ENCODE measurements at regions not wholly inside any gene's neighbourhood (a gene's known extent, or its start where the extent isn't known, plus 50 kb on each side); places are given as distances from the start of the nearest gene placed in this dataset.
"Not testable (repeated sequence)": the region's sequence is repeated elsewhere in the genome, so short reads cannot be mapped to it uniquely, and the experiment has no call there.

- H3K27ac Mint-ChIP-seq, result no peak overlapping the region
- no peak for DNase-seq
- H3K9me3 Mint-ChIP-seq, result peaks cover 14% of the 10 kb centered on the region
- no peaks in the 10 kb centered on the region for H3K4me1 Mint-ChIP-seq (ENCODE audit: low read depth)
- no peaks in the 10 kb centered on the region for H3K27me3 Mint-ChIP-seq
- no peak overlapping the region for H3K4me3 Mint-ChIP-seq
- no peaks in the 10 kb centered on the region for H3K36me3 Mint-ChIP-seq (ENCODE audit: low read depth)
Measured at GRCh38 chr18:30709595-30709994, 332.9 kb downstream of the DSC3 start.

- H3K4me1 Mint-ChIP-seq (ENCODE audit: low read depth), result no peaks in the 10 kb centered on the region
- no peak overlapping the region for H3K27ac Mint-ChIP-seq
- H3K9me3 Mint-ChIP-seq, result peaks cover 14% of the 10 kb centered on the region
- H3K27me3 Mint-ChIP-seq, result no peaks in the 10 kb centered on the region
- no peak overlapping the region for H3K4me3 Mint-ChIP-seq
- no peaks in the 10 kb centered on the region for H3K36me3 Mint-ChIP-seq (ENCODE audit: low read depth)
- DNase-seq, result no peak
Measured at GRCh38 chr18:30705943-30706342, 336.6 kb downstream of the DSC3 start.

- Mint-ChIP-seq H3K27me3 (no peaks in the 10 kb centered on the region), H3K9me3 (peaks cover 6% of the 10 kb centered on the region), H3K36me3 (ENCODE audit: low read depth) (no peaks in the 10 kb centered on the region), H3K4me3 (no peak overlapping the region), H3K27ac (no peak overlapping the region), H3K4me1 (ENCODE audit: low read depth) (no peaks in the 10 kb centered on the region)
- no peak for DNase-seq
Measured at GRCh38 chr18:30698571-30698970, 344.0 kb downstream of the DSC3 start.

GRCh38 chr18:30696201-30696600, 346.3 kb downstream of the DSC3 start:
- Mint-ChIP-seq H3K36me3 (ENCODE audit: low read depth) (no peaks in the 10 kb centered on the region), H3K4me1 (ENCODE audit: low read depth) (no peaks in the 10 kb centered on the region), H3K27me3 (no peaks in the 10 kb centered on the region), H3K27ac (no peak overlapping the region), H3K4me3 (no peak overlapping the region), H3K9me3 (peaks cover 4% of the 10 kb centered on the region)
- DNase-seq, result no peak

- H3K4me3 Mint-ChIP-seq, result no peak overlapping the region
- H3K9me3 Mint-ChIP-seq, result peaks cover 4% of the 10 kb centered on the region
- H3K27ac Mint-ChIP-seq, result no peak overlapping the region
- H3K27me3 Mint-ChIP-seq, result no peaks in the 10 kb centered on the region
- no peaks in the 10 kb centered on the region for H3K36me3 Mint-ChIP-seq (ENCODE audit: low read depth)
- no peaks in the 10 kb centered on the region for H3K4me1 Mint-ChIP-seq (ENCODE audit: low read depth)
- DNase-seq, result no peak
Measured at GRCh38 chr18:30694773-30695172, 347.8 kb downstream of the DSC3 start.

GRCh38 chr18:30689216-30689615, 353.3 kb downstream of the DSC3 start:
- no peak overlapping the region for H3K27ac Mint-ChIP-seq
- no peak for DNase-seq
- H3K4me3 Mint-ChIP-seq, result no peak overlapping the region

GRCh38 chr18:30687501-30687900, 355.0 kb downstream of the DSC3 start:
- Mint-ChIP-seq H3K4me1 (ENCODE audit: low read depth) (no peaks in the 10 kb centered on the region), H3K9me3 (peaks cover 14% of the 10 kb centered on the region), H3K4me3 (no peak overlapping the region)

More at GRCh38 chr18:30689216-30689615, 353.3 kb downstream of the DSC3 start:
- Mint-ChIP-seq H3K27me3 (no peaks in the 10 kb centered on the region), H3K9me3 (peaks cover 14% of the 10 kb centered on the region), H3K36me3 (ENCODE audit: low read depth) (no peaks in the 10 kb centered on the region), H3K4me1 (ENCODE audit: low read depth) (no peaks in the 10 kb centered on the region)

DNA sequence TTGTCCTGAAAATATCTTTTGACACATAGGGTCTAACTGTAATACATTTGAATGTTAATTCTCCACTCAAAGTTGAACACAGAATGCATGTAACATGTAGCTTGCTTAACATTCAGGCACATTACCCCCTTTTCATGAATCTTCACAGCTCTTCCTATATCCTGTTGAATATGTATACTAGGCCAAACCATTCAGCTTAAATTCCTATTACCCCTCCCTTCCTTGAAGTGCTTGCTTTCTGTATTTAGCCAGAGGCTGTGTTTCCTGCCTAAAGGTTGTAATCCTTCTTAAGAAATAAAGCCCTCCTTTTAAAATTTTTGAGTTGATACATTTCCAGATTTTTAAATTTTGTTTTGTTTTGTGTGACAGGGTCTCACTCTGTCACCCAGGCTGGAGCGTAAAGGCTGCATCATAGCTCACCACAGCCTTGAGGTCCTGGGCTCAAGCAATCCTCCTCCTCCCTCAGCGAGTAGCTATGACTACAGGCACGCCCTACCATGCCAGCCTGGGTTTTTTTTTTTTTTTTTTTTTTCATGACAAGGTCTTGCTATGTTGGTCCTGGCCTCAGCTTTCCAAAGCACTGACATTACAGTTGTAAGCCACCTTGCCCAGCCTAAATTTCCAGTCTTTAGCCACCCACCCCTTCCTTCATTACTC, 357.6 kb downstream of the DSC3 start:
- Mint-ChIP-seq H3K36me3 (ENCODE audit: low read depth) (no peaks in the 10 kb centered on the region), H3K4me3 (no peak overlapping the region), H3K27ac (no peak overlapping the region), H3K27me3 (no peaks in the 10 kb centered on the region), H3K9me3 (peaks cover 21% of the 10 kb centered on the region), H3K4me1 (ENCODE audit: low read depth) (no peaks in the 10 kb centered on the region)
- DNase-seq, result no peak

More at GRCh38 chr18:30687501-30687900, 355.0 kb downstream of the DSC3 start:
- Mint-ChIP-seq H3K27ac (no peak overlapping the region), H3K27me3 (no peaks in the 10 kb centered on the region), H3K36me3 (ENCODE audit: low read depth) (no peaks in the 10 kb centered on the region)
- DNase-seq, result no peak

DNA sequence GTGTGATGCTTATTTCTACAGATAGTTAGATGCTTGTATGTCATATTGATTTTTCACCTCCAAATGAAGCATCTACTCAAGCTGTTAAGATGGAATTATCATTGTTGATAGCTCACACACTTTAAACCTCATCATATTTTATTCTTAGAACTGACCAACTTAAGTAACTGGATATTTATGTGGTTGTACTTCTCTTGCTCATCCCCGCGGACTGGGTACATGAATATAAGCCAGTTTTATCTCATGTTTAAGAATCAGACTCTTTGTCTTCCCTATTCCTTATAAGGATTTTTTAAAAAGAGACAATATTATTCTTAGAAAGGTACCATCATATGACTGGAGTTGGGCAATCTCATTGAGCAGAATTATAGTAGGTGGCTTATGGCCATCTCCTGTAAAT, 358.7 kb downstream of the DSC3 start:
- Mint-ChIP-seq H3K27me3 (no peaks in the 10 kb centered on the region), H3K4me1 (ENCODE audit: low read depth) (no peaks in the 10 kb centered on the region), H3K27ac (no peak overlapping the region), H3K9me3 (peaks cover 21% of the 10 kb centered on the region), H3K4me3 (no peak overlapping the region), H3K36me3 (ENCODE audit: low read depth) (no peaks in the 10 kb centered on the region)
- DNase-seq, result no peak

GRCh38 chr18:30682672-30683071, 359.9 kb downstream of the DSC3 start:
- Mint-ChIP-seq H3K27ac (no peak overlapping the region), H3K27me3 (no peaks in the 10 kb centered on the region), H3K9me3 (peaks cover 16% of the 10 kb centered on the region), H3K4me3 (no peak overlapping the region), H3K36me3 (ENCODE audit: low read depth) (no peaks in the 10 kb centered on the region), H3K4me1 (ENCODE audit: low read depth) (no peaks in the 10 kb centered on the region)
- DNase-seq, result no peak

- H3K4me1 Mint-ChIP-seq (ENCODE audit: low read depth), result no peaks in the 10 kb centered on the region
- H3K27ac Mint-ChIP-seq, result no peak overlapping the region
- H3K9me3 Mint-ChIP-seq, result peaks cover 9% of the 10 kb centered on the region
- DNase-seq, result no peak
- no peaks in the 10 kb centered on the region for H3K27me3 Mint-ChIP-seq
- H3K36me3 Mint-ChIP-seq (ENCODE audit: low read depth), result no peaks in the 10 kb centered on the region
- H3K4me3 Mint-ChIP-seq, result no peak overlapping the region
Measured at GRCh38 chr18:30679285-30679930, 363.1 kb downstream of the DSC3 start.

DNA sequence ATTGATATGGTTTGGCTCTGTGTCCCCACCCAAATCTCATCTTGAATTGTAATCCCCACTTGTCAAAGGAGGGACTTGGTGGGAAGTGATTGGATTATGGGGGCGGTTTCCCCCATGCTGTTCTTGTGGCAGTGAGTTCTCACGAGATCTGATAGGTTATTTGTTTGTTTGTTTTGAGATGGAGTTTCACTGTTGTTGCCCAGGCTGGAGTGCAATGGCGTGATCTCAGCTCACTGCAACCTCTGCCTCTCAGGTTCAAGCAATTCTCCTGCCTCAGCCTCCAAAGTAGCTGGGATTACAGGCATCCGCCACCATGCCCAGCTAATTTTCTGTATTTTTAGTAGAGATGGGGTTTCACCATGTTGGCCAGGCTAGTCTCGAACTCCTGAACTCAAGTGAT, 364.7 kb downstream of the DSC3 start:
- DNase-seq; H3K27ac Mint-ChIP-seq; H3K4me3 Mint-ChIP-seq; H3K36me3 Mint-ChIP-seq (ENCODE audit: low read depth); H3K9me3 Mint-ChIP-seq; H3K27me3 Mint-ChIP-seq; H3K4me1 Mint-ChIP-seq (ENCODE audit: low read depth): not testable (repeated sequence)

GRCh38 chr18:30676053-30676480, 366.5 kb downstream of the DSC3 start:
- peaks cover 8% of the 10 kb centered on the region for H3K9me3 Mint-ChIP-seq
- H3K27me3 Mint-ChIP-seq, result no peaks in the 10 kb centered on the region
- no peaks in the 10 kb centered on the region for H3K4me1 Mint-ChIP-seq (ENCODE audit: low read depth)
- H3K4me3 Mint-ChIP-seq, result no peak overlapping the region
- no peaks in the 10 kb centered on the region for H3K36me3 Mint-ChIP-seq (ENCODE audit: low read depth)
- DNase-seq, result no peak
- no peak overlapping the region for H3K27ac Mint-ChIP-seq

DNA sequence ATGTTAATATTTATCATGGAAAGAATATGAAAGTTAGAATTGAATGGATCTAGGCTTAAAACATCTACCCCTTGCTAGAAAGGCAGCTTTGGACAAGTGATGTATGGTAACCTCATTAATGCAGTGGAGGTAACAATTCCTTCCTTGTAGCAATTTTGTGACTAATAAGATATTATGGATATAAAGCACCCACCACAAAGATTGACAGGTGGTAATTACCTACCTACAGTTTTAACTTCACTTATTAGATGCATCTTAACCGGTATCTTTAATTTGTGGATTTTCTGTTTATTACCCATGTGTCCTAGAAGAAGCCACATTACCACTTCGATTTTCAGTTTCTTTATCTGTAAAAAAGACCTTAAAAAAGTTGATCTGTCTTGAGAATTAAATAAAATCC, 367.0 kb downstream of the DSC3 start:
- H3K36me3 Mint-ChIP-seq (ENCODE audit: low read depth), result no peaks in the 10 kb centered on the region
- no peak overlapping the region for H3K4me3 Mint-ChIP-seq
- no peak overlapping the region for H3K27ac Mint-ChIP-seq
- no peaks in the 10 kb centered on the region for H3K4me1 Mint-ChIP-seq (ENCODE audit: low read depth)
- no peak for DNase-seq
- H3K27me3 Mint-ChIP-seq, result no peaks in the 10 kb centered on the region
- H3K9me3 Mint-ChIP-seq, result peaks cover 10% of the 10 kb centered on the region

GRCh38 chr18:30675072-30675471, 367.5 kb downstream of the DSC3 start:
- Mint-ChIP-seq H3K36me3 (ENCODE audit: low read depth) (no peaks in the 10 kb centered on the region), H3K27me3 (no peaks in the 10 kb centered on the region), H3K4me1 (ENCODE audit: low read depth) (no peaks in the 10 kb centered on the region), H3K4me3 (no peak overlapping the region), H3K27ac (no peak overlapping the region), H3K9me3 (peaks cover 11% of the 10 kb centered on the region)
- no peak for DNase-seq
